ENCODE measurements at regions not wholly inside any gene's neighbourhood (a gene's known extent, or its start where the extent isn't known, plus 50 kb on each side); places are given as distances from the start of the nearest gene placed in this dataset.
A peak's percentile ranks its signal among the peaks of the same experiment; 100 is the strongest.

DNA sequence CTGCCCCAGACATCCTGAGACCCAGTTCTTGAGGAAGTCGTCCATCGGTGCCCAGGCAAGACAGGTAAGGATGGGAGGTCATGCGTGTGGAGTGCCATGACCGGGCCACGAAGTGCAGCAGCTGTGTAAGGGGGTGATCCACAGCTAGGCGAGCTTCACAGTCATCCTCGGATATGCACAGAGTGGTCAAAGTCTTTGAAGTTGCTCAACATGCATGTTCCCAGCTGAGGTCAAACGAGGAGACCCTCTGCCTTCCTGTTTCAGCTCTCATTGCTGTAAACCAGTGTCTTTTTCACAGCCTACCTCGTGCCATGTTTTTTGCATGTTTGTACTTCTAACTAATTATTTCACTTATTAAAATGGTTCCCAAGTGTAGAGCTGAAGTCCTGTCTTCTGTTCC lies 109.9 kb upstream of the TBL1X start:
- Histone ChIP-seq H3K9me3 (ENCODE audit: insufficient read depth, low read depth, low read length) (no peaks in the 10 kb centered on the region), H3F3A (ENCODE audit: low read depth) (no peaks in the 10 kb centered on the region), H3K4me3 (ENCODE audit: low read length, poor library complexity, severe bottlenecking) (no peak overlapping the region), H3K9me2 (replicated peaks; ENCODE audit: low read depth, low read length) (no peaks in the 10 kb centered on the region), H3K9ac (ENCODE audit: low read depth, low read length, poor library complexity, severe bottlenecking) (no peak overlapping the region), H4K20me1 (ENCODE audit: insufficient read depth, low read length, poor library complexity, severe bottlenecking) (no peaks in the 10 kb centered on the region), H3K79me2 (ENCODE audit: insufficient read depth, low read length) (no peaks in the 10 kb centered on the region), H3K27me3 (ENCODE audit: insufficient read depth, low read length, poor library complexity, severe bottlenecking) (no peaks in the 10 kb centered on the region), H3K4me1 (ENCODE audit: insufficient read depth, low read length, poor library complexity, severe bottlenecking) (peaks cover 44% of the 10 kb centered on the region), H3K36me3 (ENCODE audit: insufficient read depth, low read length) (no peaks in the 10 kb centered on the region), H3K4me2 (ENCODE audit: low read depth, low read length, poor library complexity, severe bottlenecking) (no peak overlapping the region), H2AFZ (ENCODE audit: low read length) (no peak overlapping the region)
- TF ChIP-seq, protein P1, sequence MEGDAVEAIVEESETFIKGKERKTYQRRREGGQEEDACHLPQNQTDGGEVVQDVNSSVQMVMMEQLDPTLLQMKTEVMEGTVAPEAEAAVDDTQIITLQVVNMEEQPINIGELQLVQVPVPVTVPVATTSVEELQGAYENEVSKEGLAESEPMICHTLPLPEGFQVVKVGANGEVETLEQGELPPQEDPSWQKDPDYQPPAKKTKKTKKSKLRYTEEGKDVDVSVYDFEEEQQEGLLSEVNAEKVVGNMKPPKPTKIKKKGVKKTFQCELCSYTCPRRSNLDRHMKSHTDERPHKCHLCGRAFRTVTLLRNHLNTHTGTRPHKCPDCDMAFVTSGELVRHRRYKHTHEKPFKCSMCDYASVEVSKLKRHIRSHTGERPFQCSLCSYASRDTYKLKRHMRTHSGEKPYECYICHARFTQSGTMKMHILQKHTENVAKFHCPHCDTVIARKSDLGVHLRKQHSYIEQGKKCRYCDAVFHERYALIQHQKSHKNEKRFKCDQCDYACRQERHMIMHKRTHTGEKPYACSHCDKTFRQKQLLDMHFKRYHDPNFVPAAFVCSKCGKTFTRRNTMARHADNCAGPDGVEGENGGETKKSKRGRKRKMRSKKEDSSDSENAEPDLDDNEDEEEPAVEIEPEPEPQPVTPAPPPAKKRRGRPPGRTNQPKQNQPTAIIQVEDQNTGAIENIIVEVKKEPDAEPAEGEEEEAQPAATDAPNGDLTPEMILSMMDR (conservative IDR thresholded peaks at IDR 0.05; ENCODE audit: low read length) = no peak
- TF ChIP-seq EZH2phosphoT487 (IDR thresholded peaks at IDR 0.05; ENCODE audit: borderline replicate concordance) = no peak

DNA sequence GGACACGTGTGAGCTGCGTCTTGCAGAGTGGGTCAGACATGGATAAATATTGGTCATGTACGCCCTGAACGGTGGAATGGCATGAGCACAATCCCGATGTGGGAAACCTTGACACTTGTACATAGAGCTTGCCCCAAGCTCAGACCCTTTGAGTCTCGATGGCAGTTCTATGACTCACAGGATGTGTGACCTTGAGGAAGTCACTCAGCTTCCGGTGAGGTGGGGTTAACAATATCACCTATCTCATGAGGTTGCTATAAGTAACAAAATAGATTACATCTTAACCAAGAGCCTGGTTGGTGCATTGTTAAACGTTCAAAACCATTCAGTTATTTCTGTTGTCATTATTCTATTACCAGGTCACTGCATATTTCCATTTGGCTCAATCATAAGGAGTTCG lies 109.1 kb upstream of the TBL1X start:
- no peaks in the 10 kb centered on the region for H3K36me3 ChIP-seq (ENCODE audit: insufficient read depth, low read length)
- peak overlapping the region; percentile 48 for H3K4me2 ChIP-seq (ENCODE audit: low read depth, low read length, poor library complexity, severe bottlenecking)
- no peaks in the 10 kb centered on the region for H3K9me2 ChIP-seq (replicated peaks; ENCODE audit: low read depth, low read length)
- H3K4me3 ChIP-seq (ENCODE audit: low read length, poor library complexity, severe bottlenecking) = peak overlapping the region; percentile 11
- no peak overlapping the region for H3K9ac ChIP-seq (ENCODE audit: low read depth, low read length, poor library complexity, severe bottlenecking)
- H3K79me2 ChIP-seq (ENCODE audit: insufficient read depth, low read length) = no peaks in the 10 kb centered on the region
- no peaks in the 10 kb centered on the region for H3K9me3 ChIP-seq (ENCODE audit: insufficient read depth, low read depth, low read length)
- H3K4me1 ChIP-seq (ENCODE audit: insufficient read depth, low read length, poor library complexity, severe bottlenecking) = peaks cover 44% of the 10 kb centered on the region
- H4K20me1 ChIP-seq (ENCODE audit: insufficient read depth, low read length, poor library complexity, severe bottlenecking) = no peaks in the 10 kb centered on the region
- no peak overlapping the region for H2AFZ ChIP-seq (ENCODE audit: low read length)
- TF ChIP-seq EZH2phosphoT487 (IDR thresholded peaks at IDR 0.05; ENCODE audit: borderline replicate concordance) = no peak
- TF ChIP-seq, protein P1 (conservative IDR thresholded peaks at IDR 0.05; ENCODE audit: low read length) = no peak
- no peaks in the 10 kb centered on the region for H3F3A ChIP-seq (ENCODE audit: low read depth)
- H3K27me3 ChIP-seq (ENCODE audit: insufficient read depth, low read length, poor library complexity, severe bottlenecking) = no peaks in the 10 kb centered on the region

DNA sequence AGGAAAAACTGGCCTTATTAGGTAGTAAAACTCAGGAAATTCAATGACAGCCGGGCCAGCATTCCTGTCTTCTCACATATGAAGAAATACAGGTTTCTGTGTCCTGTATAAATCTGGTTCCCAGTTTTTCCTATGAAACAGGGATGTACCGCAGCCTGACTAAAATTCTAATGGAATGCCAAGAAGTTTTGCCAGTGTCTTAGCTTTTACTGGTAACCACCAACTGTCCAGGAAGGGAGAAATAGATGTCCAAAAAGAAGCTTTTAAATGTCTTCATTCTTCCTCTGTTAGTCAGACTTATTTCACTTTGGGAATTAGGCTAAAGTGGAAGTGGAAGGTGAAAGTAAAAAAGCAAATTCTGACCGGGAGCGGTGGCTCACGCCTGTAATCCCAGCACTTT lies 108.0 kb upstream of the TBL1X start:
- Histone ChIP-seq H3F3A (ENCODE audit: low read depth) (no peaks in the 10 kb centered on the region), H3K79me2 (ENCODE audit: insufficient read depth, low read length) (no peaks in the 10 kb centered on the region), H4K20me1 (ENCODE audit: insufficient read depth, low read length, poor library complexity, severe bottlenecking) (no peaks in the 10 kb centered on the region), H3K4me3 (ENCODE audit: low read length, poor library complexity, severe bottlenecking) (no peak overlapping the region), H3K36me3 (ENCODE audit: insufficient read depth, low read length) (no peaks in the 10 kb centered on the region), H3K9me3 (ENCODE audit: insufficient read depth, low read depth, low read length) (no peaks in the 10 kb centered on the region), H3K9ac (ENCODE audit: low read depth, low read length, poor library complexity, severe bottlenecking) (no peak overlapping the region), H3K4me2 (ENCODE audit: low read depth, low read length, poor library complexity, severe bottlenecking) (no peak overlapping the region), H2AFZ (ENCODE audit: low read length) (no peak overlapping the region), H3K27me3 (ENCODE audit: insufficient read depth, low read length, poor library complexity, severe bottlenecking) (no peaks in the 10 kb centered on the region), H3K4me1 (ENCODE audit: insufficient read depth, low read length, poor library complexity, severe bottlenecking) (peaks cover 38% of the 10 kb centered on the region), H3K9me2 (replicated peaks; ENCODE audit: low read depth, low read length) (no peaks in the 10 kb centered on the region)
- no peak for TF ChIP-seq EZH2phosphoT487 (IDR thresholded peaks at IDR 0.05; ENCODE audit: borderline replicate concordance)
- TF ChIP-seq, protein P1 (conservative IDR thresholded peaks at IDR 0.05; ENCODE audit: low read length) = no peak
